Upper lobe of left lung (tissue), 4 donors: ENCODE measurements at regions not wholly inside any gene's neighbourhood (a gene's known extent, or its start where the extent isn't known, plus 50 kb on each side); places are given as distances from the start of the nearest gene placed in this dataset.

Experiments
- CTCF ChIP-seq, 6 experiments: fragments of 450-650 bp in 4 of 6; fragments of 200-600 bp in 2 of 6; sonication (generic) in 2 of 6; IDR thresholded peaks; one replicate each; pipeline ENCODE4 v1.5.1; 2016 to 2019; ENCODE audit warnings: antibody characterized with exemption in 6 of 6
- EP300 ChIP-seq, 4 donors: sonication (generic); formaldehyde crosslinking; IDR thresholded peaks; one replicate each; pipeline ENCODE4 v1.5.1; 2017; ENCODE audit warnings: antibody characterized with exemption in 4 of 4, control low read depth in 2 of 4
- POLR2A ChIP-seq, 4 donors: fragments of 450-650 bp; IDR thresholded peaks; one replicate each; pipeline ENCODE4 v1.5.1; 2016 to 2017; ENCODE audit warnings: antibody characterized with exemption in 4 of 4, mild to moderate bottlenecking in 2 of 4
- POLR2AphosphoS5 ChIP-seq, 2 donors: sonication (generic); formaldehyde crosslinking; IDR thresholded peaks; one replicate each; pipeline ENCODE4 v1.5.1; 2017; ENCODE audit warnings: antibody characterized with exemption in 2 of 2

GRCh38 chr4:149101649-149102048 is 659.4 kb upstream of the NR3C2 start:
- no peak for TF ChIP-seq CTCF (IDR thresholded peaks at IDR 0.05)
- TF ChIP-seq POLR2A (IDR thresholded peaks at IDR 0.05) = no peak
- TF ChIP-seq EP300 (IDR thresholded peaks at IDR 0.05) = no peak
- no peak for TF ChIP-seq POLR2AphosphoS5 (IDR thresholded peaks at IDR 0.05)
